SU-DHL-6 (cell line): ENCODE measurements at regions not wholly inside any gene's neighbourhood (a gene's known extent, or its start where the extent isn't known, plus 50 kb on each side); places are given as distances from the start of the nearest gene placed in this dataset.

ENCODE experiments used
- H2AFZ ChIP-seq: fragments of 200-600 bp; sonication (generic); 2 replicates; pipeline ENCODE4 v1.6.1; 2014; ENCODE audit warnings: low read depth, mild to moderate bottlenecking, moderate library complexity, mixed read lengths, antibody characterized with exemption, low read length; ENCODE audit not compliant: severe bottlenecking
- H3F3A ChIP-seq: fragments of 200-600 bp; shearing (Covaris generic); 2 replicates; pipeline ENCODE4 v1.6.0; 2016; ENCODE audit warnings: antibody characterized with exemption, mild to moderate bottlenecking; ENCODE audit not compliant: insufficient read depth
- H3K27ac ChIP-seq: fragments of 200-600 bp; sonication (generic); 2 replicates; pipeline ENCODE4 v1.5.1; 2016; ENCODE audit warnings: low read depth, mild to moderate bottlenecking, low read length, moderate library complexity, mixed read lengths
- H3K27me3 ChIP-seq: fragments of 200-600 bp; sonication (generic), shearing (Covaris generic); 2 replicates; pipeline ENCODE4 v1.6.0; 2014; ENCODE audit warnings: mild to moderate bottlenecking, low read length
- H3K36me3 ChIP-seq: fragments of 200-600 bp; sonication (generic); 2 replicates; pipeline ENCODE4 v1.6.1; 2014; ENCODE audit warnings: mild to moderate bottlenecking, low read length, mixed read lengths
- H3K4me2 ChIP-seq: fragments of 300-600, 200-600 bp; shearing (Covaris generic), sonication (generic); 2 replicates; pipeline ENCODE4 v1.6.0; 2014; ENCODE audit warnings: low read length, low read depth, mild to moderate bottlenecking; ENCODE audit not compliant: poor library complexity, severe bottlenecking
- H3K4me3 ChIP-seq: fragments of 200-600 bp; sonication (generic); 2 replicates; pipeline ENCODE4 v1.5.1; 2014; ENCODE audit warnings: antibody characterized with exemption, low read length, mild to moderate bottlenecking, mixed read lengths; ENCODE audit not compliant: insufficient read depth, poor library complexity, severe bottlenecking
- H3K79me2 ChIP-seq: fragments of 200-600 bp; sonication (generic); 2 replicates; pipeline ENCODE4 v1.6.1; 2014; ENCODE audit warnings: mild to moderate bottlenecking, low read length, moderate library complexity; ENCODE audit not compliant: insufficient read depth
- H3K9ac ChIP-seq: fragments of 200-600 bp; sonication (generic); 2 replicates; pipeline ENCODE4 v1.7.0; 2014; ENCODE audit warnings: mild to moderate bottlenecking, low read length
- H3K9me2 ChIP-seq: fragments of 200-600 bp; sonication (generic); replicated peaks from 2 replicates; pipeline ENCODE4 v1.6.1; 2014; ENCODE audit warnings: low read length; ENCODE audit not compliant: insufficient read depth
- H3K9me3 ChIP-seq: fragments of 200-600 bp; sonication (generic); 2 replicates; pipeline ENCODE4 v1.6.1; 2014; ENCODE audit warnings: low read length, mixed read lengths; ENCODE audit not compliant: insufficient read depth
- H4K20me1 ChIP-seq: fragments of 200-600 bp; sonication (generic); 2 replicates; pipeline ENCODE4 v1.6.1; 2014; ENCODE audit warnings: low read depth, mild to moderate bottlenecking, antibody characterized with exemption, low read length, moderate library complexity, mixed read lengths
- EZH2phosphoT487 ChIP-seq: fragments of 200-600 bp; sonication (generic), shearing (Covaris generic); conservative IDR thresholded peaks from 2 replicates; pipeline ENCODE4 v1.6.1; 2018; ENCODE audit warnings: mild to moderate bottlenecking, antibody characterized with exemption, low read length, moderate library complexity, mixed read lengths
- TF ChIP-seq, protein P1 (sequence below): fragments of 200-600 bp; sonication (generic); IDR thresholded peaks from one replicate; pipeline ENCODE4 v1.5.1; 2017; ENCODE audit warnings: antibody characterized with exemption, mild to moderate bottlenecking, low read length, moderate library complexity; ENCODE audit not compliant: insufficient read depth, poor library complexity, severe bottlenecking

DNA sequence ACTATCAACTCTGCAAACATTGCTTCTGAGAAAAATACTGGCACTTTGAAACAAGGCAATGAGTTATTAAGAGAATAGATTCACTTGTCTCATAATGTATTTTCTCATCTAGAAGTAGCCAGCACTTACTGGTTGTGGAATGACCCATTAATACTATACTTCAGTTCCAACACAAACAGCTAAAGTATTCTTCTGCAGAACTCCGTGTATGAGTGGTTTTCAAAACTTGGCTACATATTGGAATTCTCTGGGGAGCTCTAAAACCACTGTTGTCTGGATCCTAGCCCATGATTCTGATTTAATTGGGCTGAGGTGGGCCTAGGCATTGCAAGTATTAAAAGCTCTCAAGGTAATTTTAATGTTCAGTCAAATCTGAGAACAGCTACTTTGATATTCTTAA, 1416.4 kb upstream of the RAG2 start:
- Histone ChIP-seq H2AFZ (no peak overlapping the region), H3K4me3 (no peak overlapping the region), H3K4me2 (no peak overlapping the region), H3K9me3 (no peaks in the 10 kb centered on the region), H3K27ac (no peak overlapping the region), H3K27me3 (no peaks in the 10 kb centered on the region), H3K36me3 (no peaks in the 10 kb centered on the region), H3F3A (no peaks in the 10 kb centered on the region), H3K9ac (no peak overlapping the region), H3K9me2 (no peaks in the 10 kb centered on the region), H4K20me1 (no peaks in the 10 kb centered on the region), H3K79me2 (no peaks in the 10 kb centered on the region)
- TF ChIP-seq EZH2phosphoT487, result no peak
- TF ChIP-seq, protein P1, sequence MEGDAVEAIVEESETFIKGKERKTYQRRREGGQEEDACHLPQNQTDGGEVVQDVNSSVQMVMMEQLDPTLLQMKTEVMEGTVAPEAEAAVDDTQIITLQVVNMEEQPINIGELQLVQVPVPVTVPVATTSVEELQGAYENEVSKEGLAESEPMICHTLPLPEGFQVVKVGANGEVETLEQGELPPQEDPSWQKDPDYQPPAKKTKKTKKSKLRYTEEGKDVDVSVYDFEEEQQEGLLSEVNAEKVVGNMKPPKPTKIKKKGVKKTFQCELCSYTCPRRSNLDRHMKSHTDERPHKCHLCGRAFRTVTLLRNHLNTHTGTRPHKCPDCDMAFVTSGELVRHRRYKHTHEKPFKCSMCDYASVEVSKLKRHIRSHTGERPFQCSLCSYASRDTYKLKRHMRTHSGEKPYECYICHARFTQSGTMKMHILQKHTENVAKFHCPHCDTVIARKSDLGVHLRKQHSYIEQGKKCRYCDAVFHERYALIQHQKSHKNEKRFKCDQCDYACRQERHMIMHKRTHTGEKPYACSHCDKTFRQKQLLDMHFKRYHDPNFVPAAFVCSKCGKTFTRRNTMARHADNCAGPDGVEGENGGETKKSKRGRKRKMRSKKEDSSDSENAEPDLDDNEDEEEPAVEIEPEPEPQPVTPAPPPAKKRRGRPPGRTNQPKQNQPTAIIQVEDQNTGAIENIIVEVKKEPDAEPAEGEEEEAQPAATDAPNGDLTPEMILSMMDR, result no peak

DNA sequence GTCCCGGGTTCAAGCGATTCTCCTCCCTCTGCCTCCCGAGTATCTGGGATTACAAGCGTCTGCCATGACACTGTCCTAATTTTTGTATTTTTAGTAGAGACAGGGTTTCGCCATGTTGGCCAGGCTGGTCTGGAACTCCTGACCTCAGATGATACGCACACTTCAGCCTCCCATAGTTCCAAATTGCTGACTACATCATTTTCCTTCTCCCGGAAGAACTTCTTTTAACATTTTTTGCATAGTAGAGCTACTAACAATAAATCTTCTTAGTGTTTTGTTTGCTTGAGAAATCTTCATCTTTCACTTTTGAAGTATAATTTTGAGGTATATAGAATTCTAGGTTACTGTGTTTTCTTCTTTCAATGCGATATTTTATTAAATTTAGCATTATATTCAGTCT, 1415.1 kb upstream of the RAG2 start:
- Histone ChIP-seq H3K9ac (no peak overlapping the region), H3K9me2 (no peaks in the 10 kb centered on the region), H2AFZ (no peak overlapping the region), H3K4me2 (no peak overlapping the region), H4K20me1 (no peaks in the 10 kb centered on the region), H3K4me3 (no peak overlapping the region), H3K36me3 (no peaks in the 10 kb centered on the region), H3K27ac (no peak overlapping the region), H3K79me2 (no peaks in the 10 kb centered on the region), H3K27me3 (no peaks in the 10 kb centered on the region), H3K9me3 (no peaks in the 10 kb centered on the region), H3F3A (no peaks in the 10 kb centered on the region)
- no peak for TF ChIP-seq EZH2phosphoT487
- TF ChIP-seq, protein P1, result no peak

DNA sequence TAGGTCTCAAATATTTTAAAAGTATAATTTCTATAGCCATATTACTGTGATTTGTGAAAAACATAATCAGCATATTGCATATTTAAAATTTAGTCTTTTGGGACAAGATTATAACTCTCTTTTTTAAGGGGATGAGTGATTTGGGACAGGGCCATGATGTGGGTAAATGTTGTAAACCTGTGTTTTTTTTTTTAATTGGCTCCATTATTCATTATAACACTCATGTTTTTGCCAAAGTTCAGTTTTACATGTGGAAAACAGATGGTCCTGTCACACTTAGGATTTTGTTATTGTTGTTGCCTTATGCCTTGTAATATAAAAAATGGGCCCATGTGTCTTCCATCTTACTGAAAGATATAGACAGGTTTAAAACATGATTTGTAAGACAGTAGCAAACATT, 1413.5 kb upstream of the RAG2 start:
- no peak overlapping the region for H2AFZ ChIP-seq
- no peaks in the 10 kb centered on the region for H3K9me3 ChIP-seq
- TF ChIP-seq, protein P1, result no peak
- TF ChIP-seq EZH2phosphoT487, result no peak
- H3K4me2 ChIP-seq, result no peak overlapping the region
- H3K27me3 ChIP-seq, result no peaks in the 10 kb centered on the region
- H3K9me2 ChIP-seq, result no peaks in the 10 kb centered on the region
- H3K36me3 ChIP-seq, result no peaks in the 10 kb centered on the region
- no peaks in the 10 kb centered on the region for H3F3A ChIP-seq
- H3K4me3 ChIP-seq, result no peak overlapping the region
- no peak overlapping the region for H3K9ac ChIP-seq
- no peaks in the 10 kb centered on the region for H4K20me1 ChIP-seq
- H3K27ac ChIP-seq, result no peak overlapping the region
- no peaks in the 10 kb centered on the region for H3K79me2 ChIP-seq

DNA sequence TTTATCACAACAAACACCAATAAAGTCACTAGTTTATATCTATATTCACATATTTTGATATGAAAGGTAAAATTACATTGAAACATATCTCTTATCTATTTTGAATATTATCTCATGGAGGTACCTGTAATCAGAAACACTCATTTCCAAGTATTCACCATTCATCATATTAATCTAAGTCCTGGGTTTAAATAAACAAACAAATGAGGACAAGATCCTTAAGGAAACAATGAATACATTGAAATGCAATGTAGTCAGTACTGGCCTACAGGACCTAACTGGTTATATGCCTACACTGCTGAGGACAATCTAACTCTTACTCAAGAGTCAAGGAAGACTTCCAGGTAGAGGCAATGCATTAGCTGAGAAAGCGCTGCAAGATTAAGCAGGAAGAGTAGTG, 1411.9 kb upstream of the RAG2 start:
- no peak overlapping the region for H3K27ac ChIP-seq
- H2AFZ ChIP-seq, result no peak overlapping the region
- TF ChIP-seq, protein P1, result no peak
- no peak for TF ChIP-seq EZH2phosphoT487
- H3K36me3 ChIP-seq, result no peaks in the 10 kb centered on the region
- no peak overlapping the region for H3K4me2 ChIP-seq
- no peaks in the 10 kb centered on the region for H3K9me3 ChIP-seq
- no peaks in the 10 kb centered on the region for H4K20me1 ChIP-seq
- no peak overlapping the region for H3K4me3 ChIP-seq
- H3K9me2 ChIP-seq, result no peaks in the 10 kb centered on the region
- no peak overlapping the region for H3K9ac ChIP-seq
- no peaks in the 10 kb centered on the region for H3K27me3 ChIP-seq
- H3F3A ChIP-seq, result no peaks in the 10 kb centered on the region
- no peaks in the 10 kb centered on the region for H3K79me2 ChIP-seq
